HEK293T (cell line): ENCODE measurements at regions not wholly inside any gene's neighbourhood (a gene's known extent, or its start where the extent isn't known, plus 50 kb on each side); places are given as distances from the start of the nearest gene placed in this dataset.
A peak's percentile ranks its signal among the peaks of the same experiment; 100 is the strongest.

Source experiments
- CTCF ChIA-PET: fragments of 350-600 bp; formaldehyde crosslinking; extraction: SDS; loops from one replicate; lab custom pipeline; 2021; ENCODE audit warnings: antibody characterized with exemption, inconsistent platforms; lab: Yijun Ruan, JAX
- POLR2A ChIA-PET: fragments of 350-600 bp; formaldehyde crosslinking; extraction: SDS; loops from one replicate; lab custom pipeline; 2020; ENCODE audit warnings: antibody characterized with exemption, inconsistent platforms; lab: Yijun Ruan, JAX
- DNase-seq: peaks from one replicate; pipeline ENCODE4 v3.0.0; 2012; ENCODE audit warnings: mixed read lengths; ENCODE audit errors: extremely low spot score
- ARNT ChIP-seq: fragments of 450-650 bp; IDR thresholded peaks from 2 replicates; pipeline ENCODE4 v1.6.1; 2017; ENCODE audit warnings: mild to moderate bottlenecking
- BHLHE40 ChIP-seq: fragments of 450-650 bp; IDR thresholded peaks from 2 replicates; pipeline ENCODE4 v1.6.1; 2016; ENCODE audit warnings: mild to moderate bottlenecking, moderate library complexity, borderline replicate concordance
- CTBP1 ChIP-seq: fragments of 450-650 bp; IDR thresholded peaks from 2 replicates; pipeline ENCODE4 v1.6.1; 2016; ENCODE audit warnings: borderline replicate concordance
- ELF4 ChIP-seq: fragments of 450-650 bp; IDR thresholded peaks from 2 replicates; pipeline ENCODE4 v1.6.1; 2017; ENCODE audit warnings: antibody characterized with exemption
- FOXA1 ChIP-seq: fragments of 450-650 bp; IDR thresholded peaks from 2 replicates; pipeline ENCODE4 v1.6.1; 2016; ENCODE audit warnings: mild to moderate bottlenecking
- FOXK2 ChIP-seq: fragments of 450-650 bp; IDR thresholded peaks from 2 replicates; pipeline ENCODE4 v1.6.1; 2016; ENCODE audit warnings: mild to moderate bottlenecking
- FOXM1 ChIP-seq: fragments of 450-650 bp; IDR thresholded peaks from 2 replicates; pipeline ENCODE4 v1.6.1; 2017; ENCODE audit warnings: mild to moderate bottlenecking, borderline replicate concordance
- HDGF ChIP-seq: fragments of 450-650 bp; IDR thresholded peaks from 2 replicates; pipeline ENCODE4 v1.6.1; 2017; ENCODE audit warnings: antibody characterized with exemption, borderline replicate concordance
- L3MBTL2 ChIP-seq: fragments of 450-650 bp; conservative IDR thresholded peaks from 2 replicates; pipeline ENCODE4 v1.6.1; 2016; ENCODE audit warnings: mild to moderate bottlenecking
- LEF1 ChIP-seq: fragments of 450-650 bp; IDR thresholded peaks from 2 replicates; pipeline ENCODE4 v1.6.1; 2017; ENCODE audit warnings: mild to moderate bottlenecking, borderline replicate concordance
- NFRKB ChIP-seq: fragments of 450-650 bp; IDR thresholded peaks from 2 replicates; pipeline ENCODE4 v1.6.1; 2016; ENCODE audit warnings: mild to moderate bottlenecking, moderate library complexity
- PKNOX1 ChIP-seq: fragments of 450-650 bp; IDR thresholded peaks from 2 replicates; pipeline ENCODE4 v1.6.1; 2016
- SP1 ChIP-seq: fragments of 450-650 bp; IDR thresholded peaks from 2 replicates; pipeline ENCODE4 v1.6.1; 2017
- SUZ12 ChIP-seq: fragments of 450-650 bp; IDR thresholded peaks from 2 replicates; pipeline ENCODE4 v1.6.1; 2016; ENCODE audit warnings: mild to moderate bottlenecking
- TARDBP ChIP-seq: fragments of 450-650 bp; IDR thresholded peaks from 2 replicates; pipeline ENCODE4 v1.6.1; 2016
- ZNF384 ChIP-seq: fragments of 450-650 bp; IDR thresholded peaks from 2 replicates; pipeline ENCODE4 v1.6.1; 2016

- POLR2A ChIA-PET, result no interaction called here
- TF ChIP-seq LEF1 (no peak), TARDBP (no peak), ZNF384 (no peak), L3MBTL2 (no peak), FOXM1 (no peak), NFRKB (no peak), ARNT (no peak), CTBP1 (no peak), FOXA1 (no peak), PKNOX1 (no peak)
- DNase-seq, result no peak
- CTCF ChIA-PET, result no interaction called here
These were observed 584.7 kb upstream of the SETBP1 start for GRCh38 chr18:44096016-44096415.

- CTCF ChIA-PET, result no interaction called here
- TF ChIP-seq FOXK2 (no peak), NFRKB (no peak), CTBP1 (no peak), SUZ12 (no peak), BHLHE40 (no peak), HDGF (no peak), L3MBTL2 (no peak), FOXM1 (no peak), ZNF384 (no peak), SP1 (no peak), ARNT (no peak), LEF1 (no peak), PKNOX1 (no peak)
- POLR2A ChIA-PET, result no interaction called here
- DNase-seq, result peak; percentile 6
These were observed 582.1 kb upstream of the SETBP1 start for GRCh38 chr18:44098551-44099098.

DNA sequence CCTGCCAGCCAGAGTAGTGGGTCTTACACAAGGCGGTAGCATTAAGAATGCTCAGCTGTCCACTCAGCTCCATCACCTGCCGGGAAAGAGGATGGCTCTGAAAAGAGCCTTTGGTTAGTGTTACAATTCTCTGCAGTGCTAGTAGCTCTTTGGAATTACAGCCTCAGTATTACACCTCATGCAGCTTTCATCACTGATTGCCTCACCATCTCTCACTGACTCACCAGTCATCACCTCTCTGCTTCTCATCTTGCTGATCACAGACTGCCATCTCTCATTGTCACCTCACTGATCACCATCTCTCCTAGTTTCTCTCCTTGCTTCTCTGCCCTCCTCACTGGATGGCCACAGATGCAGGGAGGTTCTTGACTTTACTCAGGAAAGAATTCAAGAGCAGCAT, 573.5 kb upstream of the SETBP1 start:
- POLR2A ChIA-PET, result no interaction called here
- no peak for DNase-seq

GRCh38 chr18:44111337-44111736, 569.4 kb upstream of the SETBP1 start:
- CTCF ChIA-PET, result no interaction called here

More for the DNA sequence above, 573.5 kb upstream of the SETBP1 start:
- CTCF ChIA-PET, result no interaction called here
- TF ChIP-seq HDGF, result no peak
- no peak for TF ChIP-seq ZNF384
- TF ChIP-seq FOXM1, result no peak
- TF ChIP-seq ARNT, result no peak
- no peak for TF ChIP-seq FOXK2
- TF ChIP-seq NFRKB, result no peak
- no peak for TF ChIP-seq CTBP1
- no peak for TF ChIP-seq LEF1
- no peak for TF ChIP-seq FOXA1

GRCh38 chr18:44117821-44118220, 562.9 kb upstream of the SETBP1 start:
- CTCF ChIA-PET, result no interaction called here
- TF ChIP-seq ELF4 (no peak), ZNF384 (no peak), PKNOX1 (no peak), FOXA1 (no peak), TARDBP (no peak), FOXK2 (no peak), CTBP1 (no peak)
- POLR2A ChIA-PET, result no interaction called here
- DNase-seq, result no peak

More at GRCh38 chr18:44111337-44111736, 569.4 kb upstream of the SETBP1 start:
- POLR2A ChIA-PET, result no interaction called here
- TF ChIP-seq PKNOX1, result no peak
- no peak for TF ChIP-seq L3MBTL2
- no peak for TF ChIP-seq SP1
- no peak for TF ChIP-seq ELF4
- no peak for TF ChIP-seq CTBP1
- TF ChIP-seq TARDBP, result no peak
- TF ChIP-seq NFRKB, result no peak
- TF ChIP-seq ZNF384, result no peak
- no peak for TF ChIP-seq BHLHE40
- no peak for TF ChIP-seq ARNT
- TF ChIP-seq FOXM1, result no peak
- TF ChIP-seq FOXA1, result no peak
- TF ChIP-seq FOXK2, result no peak
- TF ChIP-seq SUZ12, result no peak
- TF ChIP-seq HDGF, result no peak
- no peak for TF ChIP-seq LEF1
- DNase-seq, result no peak

GRCh38 chr18:44119607-44120006, 561.1 kb upstream of the SETBP1 start:
- CTCF ChIA-PET, result no interaction called here
- POLR2A ChIA-PET, result no interaction called here
- DNase-seq, result no peak
- TF ChIP-seq L3MBTL2 (no peak), FOXK2 (no peak), CTBP1 (no peak), FOXA1 (no peak), TARDBP (no peak), SP1 (no peak), LEF1 (no peak)
